UCSD-AML1 (cell line): ENCODE measurements at regions not wholly inside any gene's neighbourhood (a gene's known extent, or its start where the extent isn't known, plus 50 kb on each side); places are given as distances from the start of the nearest gene placed in this dataset.

ENCODE experiments used
- DNase-seq: peaks from one replicate; lab custom pipeline; 2025; ENCODE audit not compliant: unreplicated experiment; lab: John Stamatoyannopoulos, UW

DNA sequence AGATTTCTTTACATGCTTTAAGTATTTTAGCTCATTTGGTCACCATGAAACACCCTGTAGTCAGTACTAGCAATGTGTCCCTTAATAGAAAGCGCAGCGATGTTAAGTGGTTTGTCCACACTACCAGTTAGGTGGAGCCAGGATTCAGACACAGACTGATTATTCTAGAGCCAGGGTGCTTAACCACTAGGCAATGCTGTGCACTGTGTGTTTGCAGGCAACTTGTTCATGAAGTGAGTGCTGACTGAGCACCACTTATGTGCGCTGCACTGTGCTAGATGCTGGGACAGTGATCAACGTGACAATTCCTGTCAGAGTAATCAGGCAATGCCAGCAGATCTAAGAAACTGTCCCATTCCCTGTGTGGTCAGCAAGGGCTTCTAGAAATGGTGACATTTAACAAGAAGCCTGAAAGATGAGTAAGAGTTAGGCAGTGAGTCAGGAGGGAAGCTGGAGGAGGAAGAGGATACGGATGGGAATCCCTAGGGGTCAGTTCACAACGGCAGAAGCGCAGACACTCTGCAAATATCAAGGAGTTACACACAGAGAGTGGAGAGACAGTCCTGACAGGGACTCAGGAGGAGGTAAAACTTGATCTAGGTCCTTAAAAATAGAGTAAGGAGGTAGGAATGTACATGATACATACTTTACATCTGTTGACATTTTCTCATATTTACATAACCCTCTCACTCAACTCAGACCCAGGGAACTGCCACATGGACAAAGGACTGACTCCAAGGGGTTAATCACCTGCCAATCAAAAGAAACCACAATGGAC is 69.7 kb upstream of the EGR2 start:
- DNase-seq = no peak

DNA sequence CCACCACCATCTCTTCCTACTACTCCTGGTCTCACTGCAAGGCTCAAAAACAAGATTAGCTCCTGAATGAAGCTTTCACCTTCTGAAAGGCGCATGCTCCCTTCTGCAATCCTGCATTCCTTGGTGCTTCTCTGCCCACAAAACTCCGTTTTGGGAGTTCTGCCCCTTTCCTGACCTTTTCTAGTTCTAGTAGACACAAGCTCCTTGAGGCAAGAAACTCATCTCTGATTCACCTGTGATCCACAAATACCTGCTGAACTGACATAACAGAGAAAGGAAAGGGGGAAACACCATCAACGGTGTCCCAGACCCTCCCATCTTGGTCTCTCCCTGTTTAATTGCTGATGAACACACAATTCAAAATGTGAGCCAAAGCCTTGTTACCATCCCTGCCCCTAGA is 64.0 kb upstream of the EGR2 start:
- no peak for DNase-seq

DNA sequence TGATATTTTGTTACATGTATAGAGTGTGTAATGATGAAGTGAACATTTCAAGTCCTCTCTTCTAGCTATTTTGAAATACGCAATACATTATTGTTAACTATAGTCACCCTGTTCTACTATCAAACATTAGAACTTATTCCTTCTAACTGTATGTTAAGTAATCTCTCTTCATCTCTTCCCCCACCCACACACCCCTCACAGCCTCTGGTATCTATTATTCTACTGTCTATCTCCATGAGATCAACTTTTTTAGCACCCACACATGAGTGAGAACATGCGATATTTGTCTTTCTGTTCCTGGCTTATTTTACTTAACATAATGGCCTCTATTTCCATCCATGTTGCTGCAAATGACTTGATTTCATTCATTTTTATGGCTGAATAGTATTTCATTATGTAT is 57.7 kb upstream of the EGR2 start:
- no peak for DNase-seq

DNA sequence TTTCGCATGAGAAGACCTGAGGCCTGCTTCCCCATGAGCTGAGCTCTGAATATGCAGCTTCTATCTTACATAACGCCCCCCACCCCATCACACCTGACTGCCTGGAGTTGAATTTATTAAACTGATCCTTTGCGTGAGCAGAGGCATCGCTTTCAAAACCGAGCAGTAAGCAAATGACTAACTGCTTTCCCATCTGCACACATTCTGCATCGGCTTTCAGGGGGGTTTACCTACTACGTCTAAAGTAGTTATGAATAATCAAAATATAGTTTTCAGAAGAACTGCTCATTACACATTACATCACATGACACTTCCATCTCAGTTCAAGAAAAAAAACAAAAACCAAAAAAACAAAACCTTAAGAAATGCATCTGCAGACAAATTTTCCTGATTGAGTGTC is 54.7 kb upstream of the EGR2 start:
- DNase-seq = no peak

DNA sequence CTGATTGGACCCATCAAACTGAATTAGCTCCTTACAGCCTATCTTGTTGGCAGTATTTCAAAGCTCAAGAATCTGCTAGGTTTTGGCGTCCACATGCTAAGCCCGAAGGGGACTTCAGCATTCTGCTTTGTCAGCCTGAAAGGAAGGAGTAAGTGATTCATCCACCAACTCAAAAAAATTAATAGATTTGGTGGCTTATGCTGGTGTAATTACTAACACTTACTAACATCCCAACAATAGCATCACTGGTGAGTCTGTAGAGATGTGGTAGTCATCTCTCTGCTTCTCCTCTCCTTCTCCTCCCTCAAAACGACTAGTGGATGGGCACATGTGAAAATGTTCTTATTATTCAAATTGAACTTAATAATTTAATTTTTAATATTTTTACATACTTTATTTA is 53.8 kb upstream of the EGR2 start:
- no peak for DNase-seq

DNA sequence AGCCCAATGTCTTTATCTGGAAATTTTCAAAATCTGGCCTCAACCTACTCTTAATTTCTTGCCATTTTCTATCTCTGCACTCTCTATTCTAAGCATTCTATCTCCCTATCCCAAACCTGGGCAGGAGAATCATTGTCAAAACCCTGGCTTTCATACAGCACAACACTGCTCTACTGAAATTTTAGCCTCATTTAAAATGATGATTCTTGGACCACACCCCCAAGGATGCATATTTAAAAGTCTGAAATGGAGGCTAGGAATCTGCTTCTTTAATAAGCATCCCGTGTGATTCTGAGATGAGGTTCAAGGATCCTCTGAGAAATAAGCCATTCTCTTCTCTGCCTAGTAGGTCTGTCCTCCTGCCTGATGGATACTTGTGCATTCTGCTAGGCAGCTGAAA is 50.8 kb upstream of the EGR2 start:
- DNase-seq = no peak

DNA sequence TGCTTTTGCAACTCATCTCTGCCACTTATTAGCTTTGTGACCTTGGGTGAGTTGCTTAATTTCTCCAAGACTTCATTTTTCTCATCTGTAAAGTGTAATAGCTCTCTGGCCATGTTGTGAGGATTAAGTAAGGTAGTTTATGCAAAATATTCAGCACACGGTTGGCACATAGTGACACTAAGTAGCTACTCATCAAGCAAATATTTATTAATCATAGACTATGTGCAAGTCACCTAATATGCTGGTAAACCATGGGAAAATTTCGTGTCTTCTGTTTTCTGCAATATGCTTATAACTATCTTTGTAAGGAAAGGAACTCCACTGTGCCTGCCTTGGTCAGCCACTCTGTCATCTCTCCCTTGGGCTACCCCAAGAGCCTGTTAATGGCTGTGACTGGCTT is 50.3 kb upstream of the EGR2 start:
- DNase-seq = no peak
